ENCODE measurements at regions not wholly inside any gene's neighbourhood (a gene's known extent, or its start where the extent isn't known, plus 50 kb on each side); places are given as distances from the start of the nearest gene placed in this dataset.

GRCh38 chr6:11412616-11413015 is 124.9 kb upstream of the TMEM170B start:
- in situ Hi-C loops (cut with HindIII; ENCODE audit: low sequenced_read_pairs), result no loop called here
- TF ChIP-seq, protein P1, sequence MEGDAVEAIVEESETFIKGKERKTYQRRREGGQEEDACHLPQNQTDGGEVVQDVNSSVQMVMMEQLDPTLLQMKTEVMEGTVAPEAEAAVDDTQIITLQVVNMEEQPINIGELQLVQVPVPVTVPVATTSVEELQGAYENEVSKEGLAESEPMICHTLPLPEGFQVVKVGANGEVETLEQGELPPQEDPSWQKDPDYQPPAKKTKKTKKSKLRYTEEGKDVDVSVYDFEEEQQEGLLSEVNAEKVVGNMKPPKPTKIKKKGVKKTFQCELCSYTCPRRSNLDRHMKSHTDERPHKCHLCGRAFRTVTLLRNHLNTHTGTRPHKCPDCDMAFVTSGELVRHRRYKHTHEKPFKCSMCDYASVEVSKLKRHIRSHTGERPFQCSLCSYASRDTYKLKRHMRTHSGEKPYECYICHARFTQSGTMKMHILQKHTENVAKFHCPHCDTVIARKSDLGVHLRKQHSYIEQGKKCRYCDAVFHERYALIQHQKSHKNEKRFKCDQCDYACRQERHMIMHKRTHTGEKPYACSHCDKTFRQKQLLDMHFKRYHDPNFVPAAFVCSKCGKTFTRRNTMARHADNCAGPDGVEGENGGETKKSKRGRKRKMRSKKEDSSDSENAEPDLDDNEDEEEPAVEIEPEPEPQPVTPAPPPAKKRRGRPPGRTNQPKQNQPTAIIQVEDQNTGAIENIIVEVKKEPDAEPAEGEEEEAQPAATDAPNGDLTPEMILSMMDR (IDR thresholded peaks at IDR 0.05; ENCODE audit: low read depth, low read length, missing control alignments), result no peak
- no peak for DNase-seq (ENCODE audit: low read depth)
- no peak overlapping the region for H3K4me3 ChIP-seq (ENCODE audit: low read depth, low read length)

DNA sequence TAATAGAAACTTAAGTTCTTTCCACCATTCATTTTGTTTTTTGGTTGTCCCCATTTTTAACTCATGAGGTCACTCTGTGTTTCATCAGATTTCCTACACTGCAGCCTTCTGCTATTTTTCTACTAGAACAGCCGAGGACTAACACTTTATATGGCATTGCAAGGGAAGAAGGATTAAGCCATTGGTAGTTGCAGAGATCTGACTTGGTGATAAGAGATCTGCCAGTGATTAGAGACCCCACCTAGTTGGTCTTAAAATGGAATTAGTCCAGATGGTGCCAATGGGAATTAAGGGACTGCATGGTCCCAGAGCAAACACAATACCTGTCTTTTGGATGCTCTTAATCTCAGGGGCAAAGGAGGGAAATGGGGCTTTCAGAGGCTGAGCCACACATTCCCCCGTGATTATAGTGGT is 125.5 kb upstream of the TMEM170B start:
- TF ChIP-seq, protein P1 (IDR thresholded peaks at IDR 0.05; ENCODE audit: low read depth, low read length, missing control alignments), result no peak
- in situ Hi-C loops (cut with HindIII; ENCODE audit: low sequenced_read_pairs), result no loop called here
- H3K4me3 ChIP-seq (ENCODE audit: low read depth, low read length), result no peak overlapping the region
- DNase-seq (ENCODE audit: low read depth), result no peak

GRCh38 chr6:11411593-11411992 is 126.0 kb upstream of the TMEM170B start:
- in situ Hi-C loops (cut with HindIII; ENCODE audit: low sequenced_read_pairs), result no loop called here
- H3K4me3 ChIP-seq (ENCODE audit: low read depth, low read length), result no peak overlapping the region
- no peak for DNase-seq (ENCODE audit: low read depth)
- TF ChIP-seq, protein P1 (IDR thresholded peaks at IDR 0.05; ENCODE audit: low read depth, low read length, missing control alignments), result no peak

DNA sequence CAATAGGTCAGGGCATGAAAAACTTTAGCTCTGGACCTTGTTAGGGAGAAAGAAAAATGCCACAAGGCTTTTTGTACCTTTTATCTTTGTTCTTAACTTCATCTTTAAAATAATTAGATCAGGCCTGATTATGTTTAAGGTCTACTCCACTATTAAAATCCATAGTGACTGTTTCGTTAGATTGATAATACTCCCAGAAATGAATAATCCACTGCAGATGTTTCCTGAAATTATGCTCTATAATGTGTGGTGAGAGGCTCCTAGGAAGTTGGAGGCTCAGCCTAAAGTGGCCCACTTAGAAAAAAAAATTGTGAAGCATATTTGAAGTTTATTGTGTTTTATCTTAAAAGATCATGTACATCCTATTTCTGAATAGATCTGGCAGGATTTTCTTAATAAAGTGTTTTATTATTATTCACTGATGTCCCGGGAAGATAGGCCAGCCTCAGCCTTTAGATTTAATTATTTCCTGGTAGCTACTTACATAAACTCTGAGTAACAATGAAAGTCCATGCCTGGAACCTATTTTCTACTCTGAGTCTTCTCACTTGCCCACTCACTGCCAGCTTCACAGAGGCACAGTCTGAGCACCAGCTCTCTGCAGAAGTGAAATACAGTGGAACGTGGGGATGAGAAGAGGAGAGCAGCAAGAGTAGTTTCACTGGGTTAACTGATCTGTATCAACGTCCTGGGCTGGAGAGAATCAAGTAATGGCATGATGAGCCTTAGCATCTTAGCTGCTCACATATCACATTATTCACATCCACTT is 126.8 kb upstream of the TMEM170B start:
- no peak overlapping the region for H3K4me3 ChIP-seq (ENCODE audit: low read depth, low read length)
- in situ Hi-C loops (cut with HindIII; ENCODE audit: low sequenced_read_pairs), result no loop called here
- TF ChIP-seq, protein P1 (IDR thresholded peaks at IDR 0.05; ENCODE audit: low read depth, low read length, missing control alignments), result no peak
- no peak for DNase-seq (ENCODE audit: low read depth)

GRCh38 chr6:11409371-11409770 is 128.2 kb upstream of the TMEM170B start:
- no peak overlapping the region for H3K4me3 ChIP-seq (ENCODE audit: low read depth, low read length)
- in situ Hi-C loops (cut with HindIII; ENCODE audit: low sequenced_read_pairs), result no loop called here
- no peak for DNase-seq (ENCODE audit: low read depth)
- TF ChIP-seq, protein P1 (IDR thresholded peaks at IDR 0.05; ENCODE audit: low read depth, low read length, missing control alignments), result no peak

GRCh38 chr6:11407414-11407813 is 130.1 kb upstream of the TMEM170B start:
- H3K4me3 ChIP-seq (ENCODE audit: low read depth, low read length), result no peak overlapping the region
- in situ Hi-C loops (cut with HindIII; ENCODE audit: low sequenced_read_pairs), result no loop called here
- no peak for DNase-seq (ENCODE audit: low read depth)
- TF ChIP-seq, protein P1 (IDR thresholded peaks at IDR 0.05; ENCODE audit: low read depth, low read length, missing control alignments), result no peak

Data from astrocyte of the cerebellum (primary cell).